Common myeloid progenitor, CD34-positive (primary cell): ENCODE measurements at regions not wholly inside any gene's neighbourhood (a gene's known extent, or its start where the extent isn't known, plus 50 kb on each side); places are given as distances from the start of the nearest gene placed in this dataset.
A peak's percentile ranks its signal among the peaks of the same experiment; 100 is the strongest.
"Not testable (repeated sequence)": the region's sequence is repeated elsewhere in the genome, so short reads cannot be mapped to it uniquely, and the experiment has no call there.

Experiments
- CTCF ChIA-PET: fragments of 350-600 bp; sonication (Branson Sonifier 250); formaldehyde crosslinking; loops from one replicate; lab custom pipeline; 2021; ENCODE audit warnings: antibody characterized with exemption; lab: Charles Lee
- POLR2A ChIA-PET: fragments of 350-600 bp; sonication (Branson Sonifier 250); formaldehyde crosslinking; loops from one replicate; lab custom pipeline; 2021; ENCODE audit warnings: antibody characterized with exemption; lab: Charles Lee
- DNase-seq, 3 donors: peaks; one replicate each; pipeline versions ENCODE4 v3.0.0 to v3.0.0-alpha.2; 2013
- H3K27ac ChIP-seq, 2 experiments: 1 replicate in 1 of 2; 2 replicates in 1 of 2; pipeline ENCODE4 v1.7.0; 2013; ENCODE audit warnings: inconsistent platforms in 2 of 2, low read length in 2 of 2, mild to moderate bottlenecking in 2 of 2, low read depth in 1 of 2, moderate library complexity in 1 of 2; ENCODE audit not compliant: severe bottlenecking in 2 of 2, insufficient read depth in 1 of 2, poor library complexity in 1 of 2
- H3K27me3 ChIP-seq, 5 experiments: replicated peaks in 2 of 5; 1 replicate in 3 of 5; 2 replicates in 2 of 5; pipeline versions ENCODE4 v1.6.1 to v1.7.0; 2013; ENCODE audit warnings: low read length in 4 of 5, mild to moderate bottlenecking in 2 of 5, moderate library complexity in 2 of 5, inconsistent platforms in 1 of 5; ENCODE audit not compliant: insufficient read depth in 5 of 5, control insufficient read depth in 4 of 5
- H3K36me3 ChIP-seq, 4 experiments: 1 replicate in 2 of 4; 2 replicates in 2 of 4; pipeline versions ENCODE4 v1.6.1 to v1.7.0; 2013; ENCODE audit warnings: low read length in 3 of 4, control low read depth in 1 of 4, mild to moderate bottlenecking in 1 of 4; ENCODE audit not compliant: control insufficient read depth in 4 of 4, insufficient read depth in 4 of 4
- H3K4me1 ChIP-seq, 4 experiments: 1 replicate in 3 of 4; 2 replicates in 1 of 4; pipeline versions ENCODE4 v1.6.1 to v1.7.1; 2013; ENCODE audit warnings: low read length in 3 of 4, mild to moderate bottlenecking in 3 of 4, control low read depth in 1 of 4, inconsistent platforms in 1 of 4, moderate library complexity in 1 of 4; ENCODE audit not compliant: control insufficient read depth in 4 of 4, insufficient read depth in 4 of 4; ENCODE audit errors: control extremely low read depth in 1 of 4
- H3K4me3 ChIP-seq, 7 experiments: 1 replicate in 4 of 7; 2 replicates in 3 of 7; pipeline versions ENCODE4 v1.5.1 to v1.7.0; 2013; ENCODE audit warnings: mild to moderate bottlenecking in 7 of 7, low read length in 6 of 7, moderate library complexity in 6 of 7, inconsistent platforms in 2 of 7, low read depth in 2 of 7, control low read depth in 1 of 7; ENCODE audit not compliant: insufficient read depth in 4 of 7, control insufficient read depth in 1 of 7; ENCODE audit errors: extremely low read depth in 1 of 7
- H3K9me3 ChIP-seq, 5 experiments: 1 replicate in 4 of 5; 2 replicates in 1 of 5; pipeline versions ENCODE4 v1.6.1 to v1.7.1; 2013; ENCODE audit warnings: low read length in 4 of 5, mild to moderate bottlenecking in 2 of 5, inconsistent platforms in 1 of 5, low read depth in 1 of 5, moderate library complexity in 1 of 5; ENCODE audit not compliant: control insufficient read depth in 4 of 5, insufficient read depth in 2 of 5; ENCODE audit errors: control extremely low read depth in 1 of 5
- WGBS: methylation state at CpG from one replicate; pipeline ENCODE4 v1.1.5; 2013; ENCODE audit not compliant: insufficient coverage; 5-methylcytosine and 5-hydroxymethylcytosine counted together

- no peak overlapping the region for H3K27ac ChIP-seq
- CTCF ChIA-PET, result interaction anchor here (0.6 kb wide), 1 partner anchor 21 kb away, joined by 3 read pairs; no protein-coding TSS in a partner anchor
- H3K36me3 ChIP-seq, result no peaks in the 10 kb centered on the region
- H3K4me3 ChIP-seq, result no peak overlapping the region
- 71% methylated on average over 15 of the region's 20 CpGs for WGBS
- POLR2A ChIA-PET, result no interaction called here
- H3K27me3 ChIP-seq, result no peaks in the 10 kb centered on the region
- H3K4me1 ChIP-seq, result peaks cover 0 to 21% (median 3%) of the 10 kb centered on the region in 4 experiments
- peak in 1 of 3 donors; percentile 39 for DNase-seq
- no peaks in the 10 kb centered on the region for H3K9me3 ChIP-seq
Measured at GRCh38 chr13:21243045-21243897, 66.8 kb downstream of the MRPL57 start.

GRCh38 chr13:21243898-21244184, 67.4 kb downstream of the MRPL57 start:
- POLR2A ChIA-PET, H3K4me3 ChIP-seq, H3K27me3 ChIP-seq, H3K36me3 ChIP-seq, H3K27ac ChIP-seq, H3K9me3 ChIP-seq, DNase-seq: not testable (repeated sequence)
- peaks cover 0 to 21% (median 3%) of the 10 kb centered on the region in 4 experiments for H3K4me1 ChIP-seq
- WGBS, result no CpG with 5 or more reads among the region's 1 CpG
- CTCF ChIA-PET, result interaction anchor here (0.6 kb wide), 1 partner anchor 20 kb away, joined by 3 read pairs; no protein-coding TSS in a partner anchor

DNA sequence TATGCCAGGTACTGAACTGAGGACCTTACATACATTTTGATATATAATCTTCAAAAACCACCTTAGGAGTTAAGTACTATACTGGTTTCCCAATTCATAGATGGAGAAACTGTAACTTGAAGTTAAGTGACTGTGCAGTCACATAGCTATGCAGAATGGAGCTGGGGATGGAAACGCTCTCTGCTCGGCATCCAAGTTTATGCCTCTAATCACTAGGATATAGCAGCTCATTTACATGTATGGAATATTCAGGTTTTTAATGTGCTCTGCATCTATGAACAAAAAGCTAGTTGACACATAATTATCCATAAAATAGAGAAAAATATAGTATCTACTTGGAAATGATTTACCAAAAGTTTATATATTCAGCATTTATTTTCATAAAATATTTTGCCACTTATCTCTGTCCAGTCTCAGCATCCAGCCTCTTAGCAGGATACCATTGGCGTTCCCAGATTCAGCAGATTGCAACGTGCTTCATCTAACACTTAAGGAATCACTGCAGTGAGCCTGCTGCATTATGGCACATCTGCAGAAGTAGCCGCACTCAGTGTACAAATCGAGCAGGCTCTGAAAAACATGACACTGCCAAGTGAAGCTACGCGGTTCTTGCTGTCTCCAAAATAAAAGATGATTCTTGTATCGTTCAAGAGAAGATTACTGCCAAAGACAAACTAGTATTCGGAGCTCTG, 70.4 kb downstream of the MRPL57 start:
- peaks cover 0 to 2% (median 0%) of the 10 kb centered on the region in 5 experiments for H3K9me3 ChIP-seq
- no peak for DNase-seq
- no peaks in the 10 kb centered on the region for H3K27me3 ChIP-seq
- ChIA-PET CTCF (interaction anchor here (0.9 to 1.8 kb wide), 5 partner anchors 10 to 29 kb away, joined by 3 to 5 read pairs (median 3); no protein-coding TSS in a partner anchor), POLR2A (no interaction called here)
- WGBS, result 99% methylated on average over 8 of the region's 10 CpGs
- peaks cover 0 to 15% (median 3%) of the 10 kb centered on the region in 4 experiments for H3K4me1 ChIP-seq
- no peaks in the 10 kb centered on the region for H3K36me3 ChIP-seq
- H3K27ac ChIP-seq, result no peak overlapping the region
- H3K4me3 ChIP-seq, result no peak overlapping the region

GRCh38 chr13:21256351-21256761, 79.9 kb downstream of the MRPL57 start:
- Histone ChIP-seq H3K4me3 (no peak overlapping the region), H3K4me1 (no peaks in the 10 kb centered on the region), H3K27ac (no peak overlapping the region), H3K36me3 (no peaks in the 10 kb centered on the region), H3K27me3 (no peaks in the 10 kb centered on the region), H3K9me3 (peaks cover 0 to 3% (median 0%) of the 10 kb centered on the region in 5 experiments)
- ChIA-PET CTCF (no interaction called here), POLR2A (no interaction called here)
- 90% methylated on average over 5 of the region's 6 CpGs for WGBS
- no peak for DNase-seq

GRCh38 chr13:21256891-21257290, 80.4 kb downstream of the MRPL57 start:
- Histone ChIP-seq H3K27me3 (no peaks in the 10 kb centered on the region), H3K4me3 (no peak overlapping the region), H3K36me3 (no peaks in the 10 kb centered on the region), H3K4me1 (no peaks in the 10 kb centered on the region), H3K9me3 (peaks cover 0 to 1% (median 0%) of the 10 kb centered on the region in 5 experiments), H3K27ac (no peak overlapping the region)
- POLR2A ChIA-PET, result no interaction called here
- CTCF ChIA-PET, result no interaction called here
- 88% methylated on average over 1 of the region's 2 CpGs for WGBS
- no peak for DNase-seq

DNA sequence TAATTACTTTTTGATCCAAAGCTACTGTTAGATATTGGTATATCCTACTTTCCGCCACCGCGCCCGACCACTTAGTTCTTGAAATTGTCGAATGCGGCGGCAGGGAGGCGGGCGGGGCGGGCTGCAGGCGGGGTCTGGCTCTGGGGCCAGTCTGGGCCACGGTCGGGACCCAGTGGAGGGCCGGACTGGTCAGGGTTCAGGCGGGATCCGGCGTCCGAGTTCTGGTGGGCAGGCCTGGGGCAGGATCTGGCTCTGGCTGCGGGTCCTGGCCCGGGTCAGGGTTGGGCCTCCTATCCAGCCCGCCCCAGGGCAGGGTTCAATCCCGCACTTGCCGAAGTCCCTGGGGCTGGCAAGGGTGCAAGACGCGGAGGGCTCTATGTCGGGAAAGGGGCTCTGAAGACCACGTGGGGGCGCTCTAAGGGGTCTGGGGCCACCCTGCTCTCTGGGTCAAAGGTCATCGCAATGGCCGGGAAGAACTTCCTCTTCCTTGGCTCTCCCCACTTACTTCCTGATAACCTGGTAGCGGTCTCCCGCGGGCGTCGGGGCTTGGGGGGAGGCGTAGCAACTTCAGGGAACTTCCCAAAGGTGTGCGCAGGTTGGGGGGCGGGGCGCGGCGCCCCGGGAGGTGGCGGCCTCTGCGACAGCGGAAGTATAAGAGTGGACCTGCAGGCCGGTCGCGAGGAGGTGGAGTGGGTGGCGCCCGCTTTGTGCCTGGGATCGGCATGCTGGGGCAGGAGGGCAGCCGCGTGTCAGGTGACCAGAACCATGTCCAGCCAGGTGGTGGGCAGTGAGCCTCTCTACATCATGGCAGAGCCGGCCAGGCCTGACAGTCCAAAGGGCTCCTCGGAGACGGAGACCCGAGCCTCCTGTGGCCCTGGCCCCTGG, 83.4 kb downstream of the MRPL57 start:
- H3K36me3 ChIP-seq, result no peaks in the 10 kb centered on the region
- H3K4me1 ChIP-seq, result no peaks in the 10 kb centered on the region
- ChIA-PET CTCF (interaction anchor here (1.0 to 1.6 kb wide), 3 partner anchors 13 to 217 kb away, joined by 3 to 5 read pairs (median 3); no protein-coding TSS in a partner anchor), POLR2A (interaction anchor here (0.6 kb wide), 1 partner anchor 56 kb away, joined by 4 read pairs; no protein-coding TSS in a partner anchor)
- no peak overlapping the region for H3K27ac ChIP-seq
- H3K27me3 ChIP-seq, result no peaks in the 10 kb centered on the region
- H3K4me3 ChIP-seq, result no peak overlapping the region
- H3K9me3 ChIP-seq, result no peaks in the 10 kb centered on the region
- WGBS, result 96% methylated on average over 53 of the region's 57 CpGs
- DNase-seq, result no peak
